HS-5 (cell line): ENCODE measurements at regions not wholly inside any gene's neighbourhood (a gene's known extent, or its start where the extent isn't known, plus 50 kb on each side); places are given as distances from the start of the nearest gene placed in this dataset.
"Not testable (repeated sequence)": the region's sequence is repeated elsewhere in the genome, so short reads cannot be mapped to it uniquely, and the experiment has no call there.

ENCODE experiments used
- DNase-seq: peaks from one replicate; pipeline ENCODE4 v3.0.0-alpha.2; 2012; ENCODE audit warnings: low read depth

DNA sequence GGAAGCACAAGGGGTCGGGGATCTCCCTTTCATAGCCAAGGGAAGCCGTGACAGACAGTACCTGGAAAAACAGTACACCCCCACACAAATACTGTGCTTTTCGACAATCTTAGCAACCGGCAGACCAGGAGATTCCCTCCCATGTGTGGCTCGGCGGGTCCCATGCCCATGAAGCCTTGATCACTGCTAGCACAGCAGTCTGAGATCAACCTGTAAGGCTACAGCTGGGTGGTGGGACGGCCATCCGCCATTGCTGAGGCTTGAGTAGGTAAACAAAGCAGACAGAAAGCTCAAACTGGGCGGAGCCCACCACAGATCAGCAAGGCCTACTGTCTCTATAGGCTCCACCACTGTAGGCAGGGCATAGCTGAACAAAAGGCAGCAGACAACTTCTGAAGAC, 180.2 kb upstream of the SOX6 start:
- no peak for DNase-seq

DNA sequence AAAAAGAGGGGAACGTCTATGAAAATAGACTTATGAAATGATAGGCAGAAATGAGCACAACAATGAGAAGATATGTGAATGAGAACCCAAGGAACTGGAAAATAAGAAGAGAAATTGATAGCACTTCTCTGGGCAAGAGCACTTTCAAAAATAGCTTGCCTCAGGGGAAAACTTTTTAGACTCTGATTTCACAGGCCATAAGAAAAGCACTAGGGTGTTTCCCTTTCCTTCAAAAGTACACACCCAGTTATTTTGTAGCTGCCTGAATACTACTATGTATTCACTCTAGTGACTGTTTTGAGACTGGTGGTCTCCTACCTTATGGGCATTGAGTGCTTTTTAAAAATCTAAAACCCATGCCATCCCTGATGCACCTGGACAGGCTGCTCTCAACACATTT, 172.3 kb upstream of the SOX6 start:
- DNase-seq = no peak

GRCh38 chr11:16527525-16528246, 171.3 kb upstream of the SOX6 start:
- no peak for DNase-seq

DNA sequence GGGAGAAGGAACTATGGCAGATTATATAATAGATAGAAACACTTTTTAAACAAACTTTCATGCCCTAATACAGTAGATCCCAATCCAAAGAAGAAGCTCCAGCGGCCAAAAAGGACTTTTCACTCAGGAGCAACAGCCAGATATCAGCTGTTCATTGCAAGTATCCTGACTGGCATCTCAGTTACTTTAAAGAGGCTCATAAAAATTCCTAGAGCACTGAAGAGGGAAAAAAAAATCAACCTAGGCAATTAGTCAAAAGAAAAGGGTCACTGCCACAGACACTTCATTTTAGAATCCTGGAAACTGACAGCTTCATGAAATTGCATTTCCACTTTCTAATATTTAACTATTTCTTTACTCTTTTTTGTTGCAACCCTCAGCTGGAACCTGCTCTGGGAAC, 170.6 kb upstream of the SOX6 start:
- DNase-seq = no peak

DNA sequence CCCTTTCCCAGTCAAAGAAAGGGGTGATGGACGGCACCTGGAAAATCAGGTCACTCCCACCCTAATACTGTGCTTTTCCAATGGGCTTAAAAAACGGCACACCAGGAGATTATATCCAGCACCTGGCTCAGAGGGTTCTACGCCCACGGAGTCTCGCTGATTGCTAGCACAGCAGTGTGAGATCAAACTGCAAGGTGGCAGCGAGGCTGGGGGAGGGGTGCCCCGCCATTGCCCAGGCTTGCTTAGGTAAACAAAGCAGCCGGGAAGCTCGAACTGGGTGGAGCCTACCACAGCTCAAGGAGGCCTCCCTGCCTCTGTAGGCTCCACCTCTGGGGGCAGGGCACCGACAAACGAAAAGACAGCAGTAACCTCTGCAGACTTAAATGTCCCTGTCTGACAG, 164.4 kb upstream of the SOX6 start:
- DNase-seq = not testable (repeated sequence)

GRCh38 chr11:16512899-16513241, 156.5 kb upstream of the SOX6 start:
- DNase-seq = no peak

- DNase-seq = no peak
Observed at GRCh38 chr11:16512198-16512898, 156.0 kb upstream of the SOX6 start.

DNA sequence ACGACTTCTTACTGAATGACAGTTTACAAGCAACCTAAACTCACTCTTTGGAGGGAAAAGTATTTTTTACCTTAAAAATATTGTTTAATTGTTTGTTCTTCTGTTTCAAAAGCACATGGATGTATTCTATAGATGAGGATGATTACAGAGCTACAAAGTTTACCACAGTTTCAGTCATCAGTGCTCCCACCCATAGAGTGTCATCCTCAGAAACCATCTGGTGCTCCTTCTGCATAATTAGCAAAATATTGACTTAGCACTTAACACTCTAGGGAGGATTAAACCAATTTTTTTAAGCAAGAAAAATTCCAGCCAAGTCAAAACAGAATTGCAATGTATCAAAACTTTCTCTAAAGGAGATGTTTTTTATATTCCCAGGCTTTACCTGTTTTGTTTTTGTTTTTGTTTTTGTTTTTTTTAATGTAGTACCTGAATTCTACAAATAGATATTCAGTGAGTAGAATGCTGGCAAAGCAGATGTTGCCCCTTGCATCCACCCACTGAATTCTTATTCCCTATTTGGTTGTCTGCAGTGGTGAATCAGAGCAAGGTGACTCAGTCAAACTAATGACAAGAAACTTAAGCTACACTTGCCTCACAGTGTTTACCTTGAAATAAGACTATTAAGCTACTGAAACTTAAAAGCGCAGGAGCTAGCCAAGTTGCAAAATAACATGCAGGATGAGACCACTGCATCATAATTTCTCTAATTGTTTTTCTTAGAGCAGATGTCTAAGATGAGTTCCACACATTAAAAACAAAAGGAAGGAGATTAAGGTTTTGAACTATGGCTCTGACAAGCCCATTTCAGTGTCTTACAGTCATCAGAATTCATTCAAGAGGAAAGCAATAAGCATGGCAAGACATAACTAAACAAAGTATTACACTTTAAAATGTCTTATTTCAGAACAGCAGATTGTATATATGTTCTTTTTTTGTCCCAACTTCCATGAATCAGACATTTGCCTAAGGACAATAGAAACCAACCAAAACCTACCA, 155.1 kb upstream of the SOX6 start:
- peak; percentile 54 for DNase-seq

DNA sequence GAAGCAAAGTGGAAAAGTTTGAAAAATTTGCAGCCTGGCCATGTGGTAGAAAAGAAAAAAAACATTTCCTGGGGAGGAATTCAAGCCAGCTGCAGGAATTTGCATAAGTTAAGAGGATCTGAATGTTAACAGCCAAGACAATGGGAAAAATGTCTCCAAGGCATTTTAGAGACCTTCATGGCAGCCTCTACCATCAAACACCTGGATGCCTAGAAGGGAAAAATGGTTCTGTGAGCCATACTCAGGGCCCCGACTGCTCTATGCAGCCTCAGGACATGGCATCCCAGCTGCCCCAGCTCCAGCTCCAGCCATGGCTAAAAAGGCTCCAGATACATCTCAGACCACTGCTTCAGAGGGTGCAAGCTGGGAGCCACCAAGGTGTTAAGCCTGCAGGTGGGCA, 149.1 kb upstream of the SOX6 start:
- DNase-seq = no peak

DNA sequence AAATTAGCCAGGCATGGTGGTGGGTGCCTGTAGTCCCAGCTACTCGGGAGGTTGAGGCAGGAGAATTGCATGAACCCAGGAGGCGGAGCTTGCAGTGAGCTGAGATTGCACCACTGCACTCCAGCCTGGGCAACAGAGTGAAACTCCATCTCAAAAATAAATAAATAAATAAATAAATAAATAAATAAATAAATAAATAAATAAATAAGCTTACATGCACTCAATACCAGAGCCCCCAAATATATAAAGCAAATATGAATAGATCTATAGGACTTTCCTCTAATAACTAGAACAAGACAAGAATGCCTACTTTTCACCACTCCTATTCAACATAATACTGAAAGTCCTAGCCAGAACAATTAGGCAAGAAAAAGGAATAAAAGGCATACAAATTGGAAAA, 147.5 kb upstream of the SOX6 start:
- not testable (repeated sequence) for DNase-seq

GRCh38 chr11:16494918-16495691, 138.8 kb upstream of the SOX6 start:
- DNase-seq = no peak

DNA sequence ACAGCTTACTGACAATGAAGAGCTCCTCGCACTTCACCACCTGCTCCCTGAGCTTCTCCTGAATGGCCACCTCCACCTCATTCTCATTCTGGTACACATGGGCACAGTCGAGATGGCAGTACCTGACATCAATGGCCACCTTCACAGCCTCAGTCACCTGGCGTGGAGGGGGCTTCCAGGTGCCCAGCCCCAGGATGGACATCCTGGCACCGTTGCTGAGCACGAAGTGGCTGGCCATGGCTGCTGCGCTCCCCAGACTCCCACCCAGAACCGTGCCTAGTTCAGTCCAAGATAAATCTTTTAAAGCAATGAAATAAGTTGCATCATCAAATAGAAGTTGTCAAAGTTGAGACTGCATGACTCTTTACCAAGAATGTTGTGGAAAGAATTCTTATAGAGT, 128.1 kb upstream of the SOX6 start:
- DNase-seq = no peak

- DNase-seq = no peak
Observed at GRCh38 chr11:16474659-16475058, 118.3 kb upstream of the SOX6 start.

DNA sequence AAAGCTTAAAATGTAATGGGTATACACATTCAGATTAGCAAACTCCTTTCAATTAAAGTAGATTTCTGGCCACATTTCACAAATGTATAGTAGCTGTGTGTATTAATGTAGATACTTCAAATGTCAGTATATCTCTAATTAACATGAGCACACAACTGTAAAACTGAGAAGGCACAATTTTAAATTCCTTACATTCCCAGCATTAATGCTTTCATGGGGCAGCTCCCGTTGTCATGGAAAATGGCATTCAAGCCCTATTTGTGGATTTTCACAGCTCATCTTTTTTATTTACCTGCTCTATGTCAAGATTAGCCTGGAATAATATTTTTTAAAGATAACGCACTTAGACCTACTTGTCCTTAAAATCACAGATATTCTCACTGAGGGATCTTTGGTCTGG, 113.6 kb upstream of the SOX6 start:
- DNase-seq = no peak

GRCh38 chr11:16468735-16469453, 112.5 kb upstream of the SOX6 start:
- DNase-seq = no peak

GRCh38 chr11:16460508-16460907, 104.2 kb upstream of the SOX6 start:
- no peak for DNase-seq

- no peak for DNase-seq
Observed at GRCh38 chr11:16456366-16456765, 100.0 kb upstream of the SOX6 start.

GRCh38 chr11:16454289-16454863, 98.0 kb upstream of the SOX6 start:
- DNase-seq = peak; percentile 31

DNA sequence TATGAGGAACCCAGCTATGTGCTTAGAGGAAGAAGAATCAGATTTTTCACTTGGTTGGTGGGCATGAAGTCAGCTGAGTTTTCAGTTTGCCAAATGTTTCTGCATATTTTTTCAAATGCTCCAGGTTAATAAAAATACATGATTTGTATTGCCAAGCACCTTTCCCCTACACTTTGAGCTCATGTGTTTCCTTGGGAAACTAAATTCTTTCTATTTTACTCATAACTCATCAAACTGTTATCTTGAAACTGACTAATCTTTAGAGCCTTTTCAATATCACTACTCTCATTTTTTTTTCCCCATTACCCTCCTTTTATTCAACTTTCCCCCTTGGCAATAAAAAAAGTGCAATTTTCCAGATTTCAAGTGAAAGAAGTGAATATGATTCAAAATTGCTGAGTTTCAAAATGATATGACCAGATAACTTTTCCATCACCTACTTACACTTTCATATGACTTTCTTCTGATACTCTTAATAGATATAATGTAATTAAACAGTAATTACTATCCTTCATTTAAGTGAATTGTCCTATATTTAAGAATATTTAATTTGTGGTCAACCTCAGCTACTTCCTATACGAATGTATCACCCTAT, 91.9 kb upstream of the SOX6 start:
- no peak for DNase-seq

DNA sequence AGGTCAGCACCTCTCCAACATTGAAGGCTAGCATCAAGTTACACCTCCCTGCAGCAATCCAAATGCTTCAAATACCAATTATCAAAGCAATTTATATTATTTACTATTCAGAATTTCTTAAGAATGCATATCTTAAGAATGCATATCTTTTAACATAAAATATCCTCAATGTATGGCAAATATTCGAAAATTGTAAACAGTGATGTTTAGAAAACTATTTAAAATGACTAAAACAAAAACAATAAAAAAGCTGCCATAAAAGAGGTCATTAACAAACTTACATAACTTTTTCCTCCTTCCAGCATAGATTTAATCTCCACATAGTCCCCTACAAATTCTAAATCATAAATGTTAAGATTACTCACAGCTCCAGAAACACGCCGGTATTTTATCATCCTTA, 85.1 kb upstream of the SOX6 start:
- DNase-seq = no peak

DNA sequence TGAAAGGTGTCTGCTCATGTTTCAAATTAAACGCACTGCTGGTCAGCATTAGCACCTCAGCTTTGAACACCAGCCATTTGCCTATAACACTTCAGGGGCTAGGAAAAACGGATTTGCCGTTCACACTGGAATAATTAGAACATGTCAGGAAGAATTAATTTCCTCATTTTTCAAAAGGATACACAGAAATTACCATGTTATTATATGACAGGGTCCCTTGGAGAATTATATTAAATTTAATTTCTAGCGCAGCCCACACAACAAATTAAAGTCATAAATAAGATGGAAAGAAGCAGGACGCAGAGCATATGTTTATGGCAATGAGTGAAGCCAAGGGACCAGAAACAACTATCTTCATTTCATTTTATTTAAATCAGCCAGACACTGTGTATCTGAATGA, 83.8 kb upstream of the SOX6 start:
- no peak for DNase-seq
